ENCODE measurements at regions not wholly inside any gene's neighbourhood (a gene's known extent, or its start where the extent isn't known, plus 50 kb on each side); places are given as distances from the start of the nearest gene placed in this dataset.
"Not testable (repeated sequence)": the region's sequence is repeated elsewhere in the genome, so short reads cannot be mapped to it uniquely, and the experiment has no call there.

GRCh38 chr4:187467224-187467623, 528.3 kb upstream of the ZFP42 start:
- no peak for DNase-seq (ENCODE audit: low spot score)

DNA sequence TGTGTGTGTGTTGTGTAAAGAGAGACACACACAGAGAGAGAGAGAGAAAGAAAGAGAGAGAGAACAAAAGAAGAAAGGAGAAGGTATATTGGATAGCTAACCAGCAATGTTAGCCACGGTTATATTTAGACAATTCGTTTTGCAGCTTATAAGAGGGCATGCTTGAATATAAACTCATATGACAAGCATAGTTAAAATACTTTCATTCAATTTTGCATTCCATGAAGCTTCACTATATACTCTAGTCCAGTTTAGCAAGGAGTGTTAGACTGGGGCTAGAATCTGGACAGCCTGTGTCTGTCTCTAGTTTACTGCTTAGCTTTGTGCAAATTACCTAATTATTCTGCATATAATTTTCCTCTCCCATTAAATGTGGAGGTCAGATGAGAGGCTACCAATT, 525.9 kb upstream of the ZFP42 start:
- DNase-seq (ENCODE audit: low spot score): no peak
- ATAC-seq: no peak

More at GRCh38 chr4:187467224-187467623, 528.3 kb upstream of the ZFP42 start:
- no peak for ATAC-seq

GRCh38 chr4:187470061-187470460, 525.5 kb upstream of the ZFP42 start:
- ATAC-seq (no peak), DNase-seq (ENCODE audit: low spot score) (no peak)

DNA sequence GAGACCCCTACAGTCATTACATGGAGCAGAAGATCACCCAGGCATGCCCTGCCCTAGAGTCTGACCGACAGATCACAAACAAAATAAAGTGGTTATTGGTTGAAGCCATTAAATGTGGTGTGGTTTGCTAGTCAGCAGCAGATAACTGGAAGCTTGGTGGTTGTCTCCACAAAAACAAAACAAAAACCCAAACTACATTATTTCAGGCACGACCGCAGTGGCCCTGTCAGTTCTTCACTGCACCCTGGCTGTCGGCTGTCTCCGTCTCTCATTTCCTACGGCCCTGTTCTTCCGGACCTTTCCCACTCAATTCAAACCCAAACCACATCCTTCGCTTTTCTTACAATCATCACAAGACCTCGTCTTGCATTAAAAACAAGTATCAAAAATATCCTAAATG, 521.3 kb upstream of the ZFP42 start:
- DNase-seq (ENCODE audit: low spot score) (no peak), ATAC-seq (no peak)

DNA sequence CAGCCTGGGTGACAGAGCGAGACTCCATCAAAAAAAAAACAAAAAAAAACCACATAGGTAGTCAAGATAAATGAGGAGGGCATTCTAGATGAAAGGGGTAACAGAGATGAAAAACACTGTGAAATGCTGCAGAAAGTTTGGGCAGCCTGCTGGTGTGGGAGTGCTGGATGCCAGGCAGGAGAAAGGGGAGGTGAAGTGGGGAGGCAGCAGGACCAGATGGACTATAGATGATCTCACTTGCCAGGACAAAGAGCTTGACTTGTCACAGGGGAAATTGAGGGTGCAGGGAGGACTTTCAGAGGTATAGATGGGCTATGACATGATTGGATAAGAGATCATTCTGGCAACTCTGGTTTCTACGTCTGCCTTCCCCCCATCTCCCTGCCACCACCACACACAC, 519.7 kb upstream of the ZFP42 start:
- no peak for ATAC-seq
- DNase-seq (ENCODE audit: low spot score): no peak

DNA sequence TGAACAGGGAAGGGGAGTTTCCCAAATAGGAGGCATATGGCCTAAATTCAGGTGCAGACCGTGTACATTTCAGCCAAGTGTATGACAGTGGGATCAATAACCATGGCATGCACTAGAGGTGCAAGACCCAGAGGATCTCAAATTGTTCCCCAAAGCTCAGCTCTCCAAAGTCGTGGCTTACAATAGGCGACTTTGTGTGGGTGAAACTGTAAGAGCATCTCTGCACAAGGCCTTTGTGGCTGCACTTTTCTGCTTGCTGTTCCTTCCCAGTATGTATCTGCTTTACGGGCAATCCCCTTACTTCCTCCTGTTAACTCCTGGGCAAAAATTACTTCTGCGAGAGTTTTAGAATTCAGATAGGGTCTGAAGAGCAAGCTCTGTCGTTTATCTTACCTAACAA, 518.3 kb upstream of the ZFP42 start:
- DNase-seq (ENCODE audit: low spot score): no peak
- ATAC-seq: no peak

DNA sequence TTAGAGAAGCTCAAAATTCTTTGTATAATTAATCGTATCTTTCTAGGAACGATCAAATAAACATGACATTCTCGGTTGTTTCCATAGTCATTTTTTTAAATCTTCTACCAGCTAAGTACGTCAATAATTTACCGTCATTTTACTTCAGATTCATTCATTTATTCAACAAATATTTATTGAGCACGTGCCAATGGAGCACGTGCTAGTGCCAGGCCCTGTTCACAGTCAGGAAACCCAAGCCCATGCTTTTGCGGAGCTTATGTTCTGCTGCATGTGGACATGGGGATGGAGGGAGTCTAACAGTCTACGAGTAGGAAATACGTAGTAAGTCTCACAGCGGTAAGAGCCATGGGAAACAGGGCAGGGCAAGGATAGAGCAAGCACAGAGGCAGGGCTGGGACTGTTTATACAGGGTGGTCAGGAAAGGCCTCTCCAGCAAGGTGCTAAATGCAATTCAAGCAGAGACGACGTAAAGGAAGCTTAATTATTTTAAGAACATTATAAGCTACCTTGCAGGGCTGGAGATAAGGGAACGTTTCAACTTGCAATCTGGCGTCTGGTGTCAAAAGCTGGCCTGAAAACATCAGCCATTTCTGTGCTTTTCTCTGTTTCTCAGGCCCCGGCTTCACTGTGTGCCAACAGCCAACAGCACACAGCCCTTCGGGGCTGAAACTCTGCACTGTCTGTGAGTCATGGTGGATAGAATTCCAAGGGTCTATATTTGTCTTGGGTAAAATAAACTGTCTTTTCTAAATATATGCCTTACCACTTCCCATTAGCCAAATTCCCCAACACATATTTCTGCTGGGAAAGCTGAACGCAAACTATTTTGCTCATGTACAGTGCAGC, 517.1 kb upstream of the ZFP42 start:
- DNase-seq (ENCODE audit: low spot score): no peak
- no peak for ATAC-seq

DNA sequence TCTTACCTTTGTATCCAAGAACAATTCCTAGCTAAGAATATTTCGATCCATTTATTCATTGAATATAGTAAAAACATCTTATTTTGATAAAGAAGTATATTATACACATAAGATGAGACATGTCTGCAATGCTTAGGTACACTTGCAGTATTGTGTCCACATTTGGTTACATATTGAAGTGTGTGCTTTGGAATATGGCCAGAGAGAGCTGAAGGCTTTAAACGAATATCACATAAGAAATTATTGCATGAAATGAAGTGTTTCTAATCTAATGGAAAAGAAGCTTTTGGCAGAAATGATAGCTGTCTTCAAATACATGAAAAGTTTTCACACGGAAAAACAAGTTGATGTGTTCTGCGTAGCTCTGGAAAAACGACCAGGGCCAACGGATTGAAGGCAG, 516.1 kb upstream of the ZFP42 start:
- DNase-seq (ENCODE audit: low spot score): no peak
- ATAC-seq: no peak

- ATAC-seq (no peak), DNase-seq (ENCODE audit: low spot score) (no peak)
Observed at GRCh38 chr4:187480146-187481145, 515.1 kb upstream of the ZFP42 start.

DNA sequence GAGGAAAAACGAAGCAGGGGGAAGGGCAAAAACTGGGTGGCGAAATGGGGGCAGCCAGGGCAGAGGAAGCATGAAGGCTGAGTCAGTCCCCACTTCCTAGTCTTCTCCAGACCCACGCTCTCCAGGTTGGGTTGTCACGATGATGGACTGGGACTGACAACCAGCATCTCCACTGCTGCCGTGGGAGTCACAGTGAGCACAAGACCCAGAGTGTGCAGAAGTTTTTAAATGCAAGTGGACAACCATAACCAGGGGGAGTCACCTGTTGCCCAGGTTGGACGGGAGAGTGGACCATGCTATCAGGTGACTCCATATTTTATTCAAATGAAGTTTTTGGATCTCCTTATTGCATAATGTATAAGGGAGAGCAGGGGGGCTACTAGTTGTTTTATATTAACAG, 511.4 kb upstream of the ZFP42 start:
- DNase-seq (ENCODE audit: low spot score) (no peak), ATAC-seq (no peak)

DNA sequence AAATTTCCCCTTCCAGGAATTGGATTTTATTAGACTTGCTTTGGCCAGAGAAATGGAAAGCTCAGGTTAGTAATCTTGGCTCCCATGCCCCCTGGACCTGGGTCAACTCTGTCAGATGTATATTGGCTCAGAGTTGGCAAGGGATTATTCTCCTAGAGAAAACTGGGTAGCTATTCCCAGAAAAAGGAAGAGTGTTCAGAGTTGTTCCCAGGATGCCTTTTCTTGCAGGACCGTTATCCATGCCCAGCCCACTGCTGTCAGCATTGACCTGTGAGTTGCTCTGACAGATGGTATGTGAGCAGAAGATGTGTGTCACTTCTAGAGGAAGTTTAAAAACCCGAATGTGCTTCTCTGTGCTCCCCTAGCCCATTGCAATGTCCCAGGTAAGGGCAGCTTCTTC, 509.9 kb upstream of the ZFP42 start:
- ATAC-seq (no peak), DNase-seq (ENCODE audit: low spot score) (no peak)

DNA sequence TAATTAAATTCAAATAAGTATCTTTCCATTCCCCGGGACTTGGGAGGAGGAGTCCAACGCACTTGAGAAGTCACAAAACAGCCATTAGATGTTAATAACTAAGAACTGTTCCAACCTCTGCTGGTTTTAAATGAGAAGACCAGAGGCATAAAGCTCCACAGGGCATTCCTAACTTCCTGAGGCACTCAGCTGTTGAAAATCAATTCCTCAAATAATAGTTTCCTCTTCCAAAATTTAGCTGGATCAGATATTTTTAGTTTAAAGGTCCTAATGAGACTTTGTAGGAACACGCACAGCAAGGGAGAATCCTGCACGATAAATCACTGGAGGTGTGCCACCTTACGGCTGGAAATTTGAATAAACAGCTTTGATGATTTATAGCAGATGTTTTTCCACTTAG, 504.3 kb upstream of the ZFP42 start:
- ATAC-seq: no peak

DNA sequence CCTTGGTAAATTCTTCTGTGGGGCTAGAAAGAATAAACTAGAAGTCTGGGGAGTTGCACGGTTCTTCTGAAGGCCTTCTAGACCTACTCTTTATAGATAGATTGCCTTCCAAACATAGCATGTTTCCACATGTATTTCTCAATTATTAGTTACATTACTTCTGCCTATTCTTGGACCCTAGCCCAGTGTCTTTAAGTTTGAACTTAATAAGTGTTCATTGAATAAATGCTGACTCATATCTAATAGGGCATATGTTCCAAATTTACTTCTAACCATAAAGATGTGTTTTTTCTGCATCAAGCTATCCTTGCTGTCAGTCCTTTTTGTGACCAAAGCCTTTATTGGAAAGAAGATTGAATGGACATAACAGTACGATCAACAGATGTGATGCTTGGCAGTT, 503.6 kb upstream of the ZFP42 start:
- DNase-seq (ENCODE audit: low spot score) (no peak), ATAC-seq (no peak)

More for the DNA sequence above, 504.3 kb upstream of the ZFP42 start:
- DNase-seq (ENCODE audit: low spot score): no peak

DNA sequence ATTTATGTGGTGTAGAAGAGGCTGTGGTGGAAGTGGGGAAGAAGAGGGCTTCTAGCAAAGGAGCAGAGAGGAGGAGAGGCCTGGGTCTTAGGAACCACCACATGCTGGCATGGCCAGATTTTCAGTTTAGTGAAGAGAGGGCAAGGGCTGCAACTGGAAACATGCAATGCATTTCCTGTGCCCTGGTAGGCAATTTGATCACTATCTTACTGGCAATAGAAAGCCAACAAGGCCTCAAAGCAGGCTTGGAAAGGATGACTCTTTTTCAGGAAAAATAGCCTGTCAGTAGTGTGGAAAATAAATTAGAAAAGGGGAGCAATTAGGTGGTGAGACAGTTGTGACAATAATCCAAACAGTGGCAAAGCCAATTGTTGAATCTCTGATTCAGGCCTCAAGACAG, 501.9 kb upstream of the ZFP42 start:
- no peak for DNase-seq (ENCODE audit: low spot score)
- no peak for ATAC-seq

DNA sequence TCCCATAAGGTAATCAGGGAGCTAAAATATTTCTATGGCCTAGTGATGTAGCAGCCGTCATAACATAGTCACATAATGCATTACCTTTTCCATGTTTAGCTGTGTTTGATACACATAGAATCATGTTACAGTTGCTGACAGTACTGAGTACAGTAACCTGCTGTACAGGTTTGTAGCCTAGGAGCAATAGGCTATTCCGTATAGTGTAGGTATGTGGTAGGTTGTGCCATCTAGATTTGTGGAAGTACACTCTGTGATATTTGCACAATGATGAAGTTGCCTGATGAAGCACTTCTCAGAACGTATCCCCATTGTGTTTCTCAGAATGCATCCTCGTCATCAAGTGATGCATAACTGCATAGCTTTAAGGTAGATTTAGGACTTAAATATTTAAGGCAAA, 495.6 kb upstream of the ZFP42 start:
- DNase-seq (ENCODE audit: low spot score) (no peak), ATAC-seq (no peak)

DNA sequence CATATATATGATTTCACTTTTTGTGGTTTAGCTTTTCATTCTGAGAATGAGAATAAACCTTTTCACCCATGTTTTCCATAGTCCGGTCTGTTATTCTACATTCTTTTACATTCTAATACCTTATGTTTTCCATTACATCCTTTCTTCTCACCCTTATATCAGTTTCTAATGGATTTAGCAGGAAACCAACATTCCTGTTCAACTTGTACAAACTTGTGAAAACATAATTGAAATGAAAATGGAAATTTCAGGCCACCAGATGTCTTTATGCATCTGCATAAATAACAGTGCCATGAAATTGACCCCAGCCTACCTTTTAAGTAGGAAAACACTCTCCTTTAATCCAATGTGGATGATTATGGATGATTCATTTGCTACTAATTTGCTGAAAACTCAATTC, 494.8 kb upstream of the ZFP42 start:
- no peak for DNase-seq (ENCODE audit: low spot score)

DNA sequence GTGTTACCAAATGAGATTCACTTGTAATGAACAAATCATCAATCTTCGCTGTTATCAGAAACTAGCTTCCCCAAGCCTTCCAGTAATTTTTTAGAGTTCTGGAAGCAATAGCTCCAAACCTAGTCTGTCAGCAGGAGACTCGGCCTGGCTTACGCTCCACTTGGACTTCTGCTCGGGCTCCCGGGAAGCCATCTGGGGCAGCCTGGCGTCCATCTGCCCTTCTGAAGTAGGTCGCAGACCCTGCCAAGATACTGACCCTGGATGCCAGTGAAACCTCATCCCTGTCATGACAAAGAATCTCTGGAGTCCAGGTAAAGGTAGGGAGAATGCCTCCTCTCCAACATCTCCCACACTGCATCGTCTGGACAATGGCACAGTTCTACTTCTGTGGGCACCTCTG, 493.8 kb upstream of the ZFP42 start:
- DNase-seq (ENCODE audit: low spot score) (no peak), ATAC-seq (no peak)

More for the DNA sequence above, 494.8 kb upstream of the ZFP42 start:
- ATAC-seq: no peak

- no peak for DNase-seq (ENCODE audit: low spot score)
Observed at GRCh38 chr4:187504974-187505797, 490.4 kb upstream of the ZFP42 start.

GRCh38 chr4:187505798-187506141, 489.8 kb upstream of the ZFP42 start:
- not testable (repeated sequence) for DNase-seq (ENCODE audit: low spot score); ATAC-seq

More at GRCh38 chr4:187504974-187505797, 490.4 kb upstream of the ZFP42 start:
- no peak for ATAC-seq

GRCh38 chr4:187516224-187516623, 479.3 kb upstream of the ZFP42 start:
- no peak for ATAC-seq

DNA sequence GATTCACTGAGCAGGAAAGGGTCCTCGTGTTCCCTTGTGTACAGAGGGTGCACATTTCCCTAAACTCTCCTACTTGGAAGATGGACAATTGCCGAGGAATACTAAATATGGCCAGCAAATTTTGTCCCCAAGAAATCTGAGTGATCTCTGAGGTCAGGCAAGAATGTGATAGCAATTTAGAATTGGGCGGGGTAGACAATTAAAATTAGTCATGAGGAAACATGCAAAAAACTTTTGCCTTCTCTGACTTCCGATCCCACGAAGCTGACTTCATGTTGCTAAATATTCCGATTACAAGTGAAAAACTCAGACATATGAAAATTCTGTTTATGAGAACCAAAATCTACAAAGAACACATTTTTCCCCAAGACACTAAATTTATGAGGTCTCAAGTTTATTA, 453.9 kb upstream of the ZFP42 start:
- ATAC-seq (no peak), DNase-seq (ENCODE audit: low spot score) (no peak)

More at GRCh38 chr4:187516224-187516623, 479.3 kb upstream of the ZFP42 start:
- no peak for DNase-seq (ENCODE audit: low spot score)

All from left lobe of liver (tissue), 2 donors.